ENCODE measurements at regions not wholly inside any gene's neighbourhood (a gene's known extent, or its start where the extent isn't known, plus 50 kb on each side); places are given as distances from the start of the nearest gene placed in this dataset.

DNA sequence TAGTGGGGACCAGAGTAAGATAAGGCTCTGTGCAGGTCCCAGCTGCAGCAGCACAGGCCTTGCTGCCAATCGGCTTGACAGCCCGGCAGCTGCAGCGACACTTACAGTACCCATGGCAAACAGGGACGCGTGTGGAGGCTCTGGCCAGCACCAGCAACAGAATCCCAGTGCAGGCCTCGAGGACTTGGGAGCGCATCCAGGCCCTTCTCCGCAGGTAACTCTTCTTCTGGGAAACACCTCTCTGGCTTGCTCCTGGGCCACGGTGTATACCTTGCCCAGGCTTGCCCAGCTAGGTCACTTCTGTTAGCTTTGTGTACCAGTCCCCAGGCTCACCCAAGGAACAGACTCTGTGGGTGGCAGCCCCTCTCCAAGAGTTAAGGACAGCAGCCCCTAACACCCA, 126.7 kb downstream of the CTTN start:
- H3K27ac ChIP-seq (ENCODE audit: low read depth, low read length) = no peak overlapping the region

GRCh38 chr11:70525466-70525865, 127.1 kb downstream of the CTTN start:
- H3K4me1 ChIP-seq (ENCODE audit: insufficient read depth, low read length) = no peaks in the 10 kb centered on the region
- no peaks in the 10 kb centered on the region for H3K27me3 ChIP-seq (ENCODE audit: control insufficient read depth in 1 of 2, insufficient read depth in 2 of 2, low read length in 2 of 2)
- H3K27ac ChIP-seq (ENCODE audit: low read depth, low read length) = no peak overlapping the region
- H3K9ac ChIP-seq (ENCODE audit: low read length) = no peak overlapping the region
- H3K9me3 ChIP-seq (ENCODE audit: low read length) = no peaks in the 10 kb centered on the region
- H3K36me3 ChIP-seq (ENCODE audit: insufficient read depth, low read length) = no peaks in the 10 kb centered on the region
- no peak overlapping the region for H3K4me3 ChIP-seq (ENCODE audit: low read depth in 1 of 2, low read length in 2 of 2)

More for the DNA sequence above, 126.7 kb downstream of the CTTN start:
- no peaks in the 10 kb centered on the region for H3K36me3 ChIP-seq (ENCODE audit: insufficient read depth, low read length)
- H3K9me3 ChIP-seq (ENCODE audit: low read length) = no peaks in the 10 kb centered on the region
- no peaks in the 10 kb centered on the region for H3K4me1 ChIP-seq (ENCODE audit: insufficient read depth, low read length)
- no peak overlapping the region for H3K4me3 ChIP-seq (ENCODE audit: low read depth in 1 of 2, low read length in 2 of 2)
- H3K9ac ChIP-seq (ENCODE audit: low read length) = no peak overlapping the region
- no peaks in the 10 kb centered on the region for H3K27me3 ChIP-seq (ENCODE audit: control insufficient read depth in 1 of 2, insufficient read depth in 2 of 2, low read length in 2 of 2)

- Histone ChIP-seq H3K4me1 (ENCODE audit: insufficient read depth, low read length) (no peaks in the 10 kb centered on the region), H3K9me3 (ENCODE audit: low read length) (no peaks in the 10 kb centered on the region)
Observed at GRCh38 chr11:70526116-70527045, 128.1 kb downstream of the CTTN start.

DNA sequence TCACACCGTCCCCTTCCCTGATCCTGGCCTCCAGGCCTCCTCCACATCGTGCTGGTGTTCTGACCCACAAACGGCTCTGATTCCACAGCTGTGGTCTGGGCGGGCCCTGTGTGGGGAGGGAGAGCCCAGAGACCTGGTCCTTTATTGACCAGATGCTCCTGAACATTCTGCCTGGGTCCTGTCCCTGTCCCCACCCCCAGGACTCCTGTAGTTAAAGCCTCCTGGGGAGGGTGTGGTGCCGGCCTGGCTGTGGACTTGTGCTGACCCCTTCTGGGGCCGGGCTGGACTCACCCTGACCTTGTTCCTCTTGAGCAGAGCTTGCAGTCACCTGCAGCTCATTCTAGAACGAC, 128.7 kb downstream of the CTTN start:
- no peaks in the 10 kb centered on the region for H3K9me3 ChIP-seq (ENCODE audit: low read length)
- no peak overlapping the region for H3K27ac ChIP-seq (ENCODE audit: low read depth, low read length)
- no peaks in the 10 kb centered on the region for H3K27me3 ChIP-seq (ENCODE audit: control insufficient read depth in 1 of 2, insufficient read depth in 2 of 2, low read length in 2 of 2)
- H3K9ac ChIP-seq (ENCODE audit: low read length) = no peak overlapping the region
- H3K4me3 ChIP-seq (ENCODE audit: low read depth in 1 of 2, low read length in 2 of 2) = no peak overlapping the region
- H3K4me1 ChIP-seq (ENCODE audit: insufficient read depth, low read length) = no peaks in the 10 kb centered on the region
- no peaks in the 10 kb centered on the region for H3K36me3 ChIP-seq (ENCODE audit: insufficient read depth, low read length)

More at GRCh38 chr11:70526116-70527045, 128.1 kb downstream of the CTTN start:
- H3K27me3 ChIP-seq (ENCODE audit: control insufficient read depth in 1 of 2, insufficient read depth in 2 of 2, low read length in 2 of 2) = no peaks in the 10 kb centered on the region
- no peak overlapping the region for H3K27ac ChIP-seq (ENCODE audit: low read depth, low read length)
- H3K4me3 ChIP-seq (ENCODE audit: low read depth in 1 of 2, low read length in 2 of 2) = no peak overlapping the region
- H3K36me3 ChIP-seq (ENCODE audit: insufficient read depth, low read length) = no peaks in the 10 kb centered on the region
- H3K9ac ChIP-seq (ENCODE audit: low read length) = no peak overlapping the region

DNA sequence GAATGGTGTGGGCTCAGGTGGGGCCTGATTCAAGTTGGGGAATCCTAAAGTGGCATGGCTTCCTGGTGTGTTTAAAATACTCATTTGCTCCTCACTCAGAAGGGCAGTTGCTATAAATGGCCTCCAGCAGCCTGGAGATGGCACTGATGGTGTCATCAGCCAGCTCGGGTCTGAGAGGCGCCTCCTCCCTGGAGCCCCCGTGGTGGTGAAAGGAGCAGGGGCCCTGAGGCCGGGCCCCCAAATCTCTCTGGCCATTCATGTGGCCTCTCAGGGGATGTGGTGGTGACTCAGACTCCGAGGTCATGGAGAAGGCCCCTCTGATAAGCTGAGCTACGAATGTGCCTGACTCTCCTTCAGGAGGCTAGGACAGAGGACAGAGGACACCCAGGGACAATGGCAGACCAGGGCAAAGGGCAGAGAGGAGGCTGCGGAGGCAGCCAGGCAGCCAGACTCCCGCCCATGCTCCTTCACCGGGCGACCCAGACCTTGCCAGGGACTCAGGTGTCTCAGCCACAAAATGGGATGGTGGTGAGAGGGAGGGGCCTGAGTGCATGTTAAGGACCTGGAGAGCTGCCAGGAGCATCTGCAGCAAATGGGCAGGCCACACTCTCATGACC, 129.2 kb downstream of the CTTN start:
- Histone ChIP-seq H3K9ac (ENCODE audit: low read length) (no peak overlapping the region), H3K27me3 (ENCODE audit: control insufficient read depth in 1 of 2, insufficient read depth in 2 of 2, low read length in 2 of 2) (no peaks in the 10 kb centered on the region), H3K4me1 (ENCODE audit: insufficient read depth, low read length) (no peaks in the 10 kb centered on the region), H3K4me3 (ENCODE audit: low read depth in 1 of 2, low read length in 2 of 2) (no peak overlapping the region), H3K27ac (ENCODE audit: low read depth, low read length) (no peak overlapping the region), H3K36me3 (ENCODE audit: insufficient read depth, low read length) (no peaks in the 10 kb centered on the region), H3K9me3 (ENCODE audit: low read length) (no peaks in the 10 kb centered on the region)

- Histone ChIP-seq H3K27me3 (ENCODE audit: control insufficient read depth in 1 of 2, insufficient read depth in 2 of 2, low read length in 2 of 2) (no peaks in the 10 kb centered on the region), H3K4me3 (ENCODE audit: low read depth in 1 of 2, low read length in 2 of 2) (no peak overlapping the region), H3K36me3 (ENCODE audit: insufficient read depth, low read length) (no peaks in the 10 kb centered on the region), H3K4me1 (ENCODE audit: insufficient read depth, low read length) (no peaks in the 10 kb centered on the region), H3K9me3 (ENCODE audit: low read length) (no peaks in the 10 kb centered on the region), H3K27ac (ENCODE audit: low read depth, low read length) (no peak overlapping the region), H3K9ac (ENCODE audit: low read length) (no peak overlapping the region)
Observed at GRCh38 chr11:70528046-70528793, 129.9 kb downstream of the CTTN start.

DNA sequence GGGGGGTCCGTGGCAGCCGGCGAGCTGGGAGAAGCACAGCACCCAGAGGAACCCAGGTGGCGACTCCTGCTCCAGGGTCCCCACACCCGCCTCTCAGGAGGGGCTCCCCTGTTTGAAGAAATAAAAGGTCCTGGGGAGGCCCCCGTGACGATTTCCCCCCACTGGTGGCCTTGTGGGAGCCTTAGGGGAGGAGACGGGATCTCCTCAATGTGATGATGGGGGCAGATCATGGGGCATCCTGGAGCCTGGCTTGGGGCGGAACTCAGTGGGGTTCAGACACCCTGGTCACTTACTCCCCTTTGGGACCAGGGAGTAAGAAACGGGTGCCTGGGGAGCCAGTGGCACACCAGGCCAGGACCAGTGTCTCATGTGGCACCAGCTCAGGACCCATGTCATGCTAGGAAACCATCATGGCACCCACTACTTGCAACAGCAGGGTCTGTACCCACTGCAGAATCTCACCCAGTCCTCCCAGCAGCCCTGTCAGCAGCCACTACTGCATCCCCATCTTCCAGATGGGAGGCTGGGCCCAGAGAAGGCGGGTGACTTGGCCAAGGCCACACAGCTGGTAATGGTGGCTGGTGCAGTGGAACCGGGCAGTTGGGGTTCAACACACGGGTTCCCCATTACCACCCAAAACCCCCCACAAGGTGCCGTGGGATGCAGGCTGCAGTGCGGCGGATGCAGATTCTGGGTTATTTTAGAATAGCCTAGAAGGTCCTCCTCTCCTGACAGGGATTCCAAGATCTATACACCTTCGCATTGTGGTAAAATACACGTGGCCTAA, 130.7 kb downstream of the CTTN start:
- no peak overlapping the region for H3K4me3 ChIP-seq (ENCODE audit: low read depth in 1 of 2, low read length in 2 of 2)
- H3K9me3 ChIP-seq (ENCODE audit: low read length) = no peaks in the 10 kb centered on the region
- H3K4me1 ChIP-seq (ENCODE audit: insufficient read depth, low read length) = no peaks in the 10 kb centered on the region
- no peak overlapping the region for H3K27ac ChIP-seq (ENCODE audit: low read depth, low read length)
- no peak overlapping the region for H3K9ac ChIP-seq (ENCODE audit: low read length)
- H3K27me3 ChIP-seq (ENCODE audit: control insufficient read depth in 1 of 2, insufficient read depth in 2 of 2, low read length in 2 of 2) = no peaks in the 10 kb centered on the region
- no peaks in the 10 kb centered on the region for H3K36me3 ChIP-seq (ENCODE audit: insufficient read depth, low read length)

- Histone ChIP-seq H3K27ac (ENCODE audit: low read depth, low read length) (no peak overlapping the region), H3K36me3 (ENCODE audit: insufficient read depth, low read length) (no peaks in the 10 kb centered on the region), H3K4me1 (ENCODE audit: insufficient read depth, low read length) (no peaks in the 10 kb centered on the region), H3K9me3 (ENCODE audit: low read length) (no peaks in the 10 kb centered on the region), H3K4me3 (ENCODE audit: low read depth in 1 of 2, low read length in 2 of 2) (no peak overlapping the region), H3K27me3 (ENCODE audit: control insufficient read depth in 1 of 2, insufficient read depth in 2 of 2, low read length in 2 of 2) (no peaks in the 10 kb centered on the region), H3K9ac (ENCODE audit: low read length) (no peak overlapping the region)
Observed at GRCh38 chr11:70530010-70530409, 131.7 kb downstream of the CTTN start.

GRCh38 chr11:70530629-70531185, 132.4 kb downstream of the CTTN start:
- no peak overlapping the region for H3K9ac ChIP-seq (ENCODE audit: low read length)
- H3K4me3 ChIP-seq (ENCODE audit: low read depth in 1 of 2, low read length in 2 of 2) = no peak overlapping the region
- no peaks in the 10 kb centered on the region for H3K27me3 ChIP-seq (ENCODE audit: control insufficient read depth in 1 of 2, insufficient read depth in 2 of 2, low read length in 2 of 2)
- no peaks in the 10 kb centered on the region for H3K9me3 ChIP-seq (ENCODE audit: low read length)
- H3K27ac ChIP-seq (ENCODE audit: low read depth, low read length) = no peak overlapping the region
- no peaks in the 10 kb centered on the region for H3K36me3 ChIP-seq (ENCODE audit: insufficient read depth, low read length)
- no peaks in the 10 kb centered on the region for H3K4me1 ChIP-seq (ENCODE audit: insufficient read depth, low read length)

DNA sequence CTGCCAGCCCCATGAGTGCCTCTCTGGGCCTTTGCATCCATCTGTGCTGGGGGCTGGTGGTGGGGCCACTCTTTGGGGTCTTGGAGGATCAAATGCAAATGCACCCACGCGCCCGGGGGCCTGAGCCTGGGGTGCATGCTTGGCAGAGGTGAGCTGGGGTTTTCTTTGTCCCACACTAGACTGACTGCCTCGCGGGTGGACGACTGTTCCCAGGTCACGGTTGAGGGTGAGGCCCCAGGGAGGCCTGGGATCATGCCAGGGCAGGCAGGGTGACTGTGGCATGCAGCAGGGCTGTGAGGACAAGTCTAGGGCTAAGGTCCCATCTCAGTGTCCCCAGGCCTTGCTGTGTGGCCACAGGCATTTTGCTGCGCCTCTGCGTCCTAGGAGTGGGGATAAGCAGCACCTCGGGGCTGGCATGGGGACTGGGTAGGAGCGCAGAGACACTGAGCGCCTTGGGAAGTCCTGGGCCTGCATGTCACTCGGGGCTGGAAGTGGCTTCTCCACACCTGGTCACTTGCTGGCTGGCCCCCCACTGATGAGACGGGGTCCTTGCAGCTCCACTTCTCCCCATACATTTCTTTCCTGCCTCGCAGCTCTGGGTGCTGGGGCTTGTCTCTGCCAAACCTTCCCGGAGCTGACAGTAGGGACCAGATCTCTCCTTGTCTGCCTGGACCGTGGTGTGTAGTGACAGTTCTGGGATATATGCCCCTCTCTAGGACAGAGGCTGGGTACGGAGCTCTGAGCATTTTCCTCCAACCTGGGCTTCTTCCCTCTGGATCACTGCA, 133.1 kb downstream of the CTTN start:
- no peaks in the 10 kb centered on the region for H3K36me3 ChIP-seq (ENCODE audit: insufficient read depth, low read length)
- no peaks in the 10 kb centered on the region for H3K27me3 ChIP-seq (ENCODE audit: control insufficient read depth in 1 of 2, insufficient read depth in 2 of 2, low read length in 2 of 2)
- no peak overlapping the region for H3K4me3 ChIP-seq (ENCODE audit: low read depth in 1 of 2, low read length in 2 of 2)
- no peak overlapping the region for H3K27ac ChIP-seq (ENCODE audit: low read depth, low read length)
- no peaks in the 10 kb centered on the region for H3K9me3 ChIP-seq (ENCODE audit: low read length)
- no peaks in the 10 kb centered on the region for H3K4me1 ChIP-seq (ENCODE audit: insufficient read depth, low read length)
- no peak overlapping the region for H3K9ac ChIP-seq (ENCODE audit: low read length)

Measured in muscle layer of colon (tissue), 2 donors.